Midbrain (tissue), 1 donor: ENCODE measurements at regions not wholly inside any gene's neighbourhood (a gene's known extent, or its start where the extent isn't known, plus 50 kb on each side); places are given as distances from the start of the nearest gene placed in this dataset.

Experiments
- DNase-seq: peaks from one replicate; lab custom pipeline; 2025; lab: John Stamatoyannopoulos, UW

GRCh38 chr21:35222541-35222941, 173.4 kb upstream of the RUNX1 start:
- no peak for DNase-seq

- DNase-seq: no peak
Observed at GRCh38 chr21:35222021-35222420, 172.9 kb upstream of the RUNX1 start.

GRCh38 chr21:35220301-35220700, 171.2 kb upstream of the RUNX1 start:
- no peak for DNase-seq

- no peak for DNase-seq
Observed at GRCh38 chr21:35219719-35220118, 170.6 kb upstream of the RUNX1 start.

- DNase-seq: no peak
Observed at GRCh38 chr21:35219291-35219690, 170.2 kb upstream of the RUNX1 start.

GRCh38 chr21:35217504-35218060, 168.5 kb upstream of the RUNX1 start:
- DNase-seq: no peak

GRCh38 chr21:35216996-35217395, 167.9 kb upstream of the RUNX1 start:
- DNase-seq: no peak

- DNase-seq: no peak
Observed at GRCh38 chr21:35215870-35216269, 166.8 kb upstream of the RUNX1 start.

- no peak for DNase-seq
Observed at GRCh38 chr21:35212393-35213127, 163.5 kb upstream of the RUNX1 start.

- DNase-seq: no peak
Observed at GRCh38 chr21:35211782-35212181, 162.7 kb upstream of the RUNX1 start.

- DNase-seq: no peak
Observed at GRCh38 chr21:35210093-35210492, 161.0 kb upstream of the RUNX1 start.

- no peak for DNase-seq
Observed at GRCh38 chr21:35208810-35209517, 159.9 kb upstream of the RUNX1 start.

GRCh38 chr21:35208104-35208503, 159.0 kb upstream of the RUNX1 start:
- DNase-seq: no peak

GRCh38 chr21:35207322-35207721, 158.2 kb upstream of the RUNX1 start:
- DNase-seq: no peak

GRCh38 chr21:35206141-35207125, 157.3 kb upstream of the RUNX1 start:
- no peak for DNase-seq

GRCh38 chr21:35204850-35205541, 155.9 kb upstream of the RUNX1 start:
- peak; percentile 59 for DNase-seq

GRCh38 chr21:35204125-35204524, 155.0 kb upstream of the RUNX1 start:
- no peak for DNase-seq

- DNase-seq: no peak
Observed at GRCh38 chr21:35203093-35203977, 154.2 kb upstream of the RUNX1 start.

- DNase-seq: no peak
Observed at GRCh38 chr21:35202431-35202830, 153.3 kb upstream of the RUNX1 start.

- no peak for DNase-seq
Observed at GRCh38 chr21:35201799-35202198, 152.7 kb upstream of the RUNX1 start.
